K562 (cell line): ENCODE measurements at regions not wholly inside any gene's neighbourhood (a gene's known extent, or its start where the extent isn't known, plus 50 kb on each side); places are given as distances from the start of the nearest gene placed in this dataset.

Experiments used
- ATAC-seq: fragments of 200-7000 bp; cut with Tn5 transposase; 3 replicates; pipeline ENCODE4 v1.9.1; 2020; ENCODE audit warnings: moderate library complexity
- BruUV-seq: library from RNA; stranded (reverse); fragments of 400-500 nt; replicated peaks from 2 replicates; lab custom pipeline; 2021; lab: Mats Ljungman, UMichigan
- CTCF ChIA-PET: fragments of 300-600 bp; formaldehyde crosslinking; extraction: SDS; loops from one replicate; lab custom pipeline; 2021; ENCODE audit warnings: low intra/inter-chr PET ratio; lab: Yijun Ruan, JAX
- POLR2A ChIA-PET: fragments of 300-600, 350-650 bp; sonication (Branson Sonifier 250); formaldehyde crosslinking; extraction: SDS; loops from one replicate; lab custom pipeline; 2021; ENCODE audit warnings: antibody characterized with exemption, inconsistent platforms; lab: Yijun Ruan, JAX
- DNase-seq, 4 experiments: peaks; one replicate each; pipeline versions ENCODE4 v3.0.0 to v3.0.0-alpha.2; 2011 to 2018; ENCODE audit warnings: low spot score in 3 of 4, mixed read lengths in 3 of 4; ENCODE audit errors: extremely low read depth in 1 of 4
- FAIRE-seq: peaks from 2 replicates; lab custom pipeline; 2011; peaks lifted over from hg19 to GRCh38; lab: Jason Lieb, UNC
- H2AFZ ChIP-seq: 2 replicates; pipeline ENCODE4 v1.6.0; 2011; ENCODE audit warnings: low read depth, low read length, control low read depth, inconsistent platforms
- H3K27ac ChIP-seq: fragments of 200-600 bp; 3 replicates; pipeline ENCODE4 v1.8.0; 2011; ENCODE audit warnings: low read depth, mild to moderate bottlenecking, control low read depth, inconsistent platforms, low read length, moderate library complexity, mixed read lengths; ENCODE audit errors: extremely low read depth
- H3K27me3 ChIP-seq, 2 experiments: fragments of 300-600 bp in 1 of 2; 2 replicates in 1 of 2; 3 replicates in 1 of 2; pipeline versions ENCODE4 v1.6.0 to v1.8.0; 2011; ENCODE audit warnings: inconsistent platforms in 2 of 2, low read length in 2 of 2, mild to moderate bottlenecking in 1 of 2, mixed read lengths in 1 of 2, moderate library complexity in 1 of 2; ENCODE audit not compliant: control insufficient read depth in 2 of 2, insufficient read depth in 2 of 2
- H3K36me3 ChIP-seq: fragments of 300-600 bp; 3 replicates; pipeline ENCODE4 v1.8.0; 2011; ENCODE audit warnings: mild to moderate bottlenecking, low read length, inconsistent platforms; ENCODE audit not compliant: control insufficient read depth, insufficient read depth
- H3K4me1 ChIP-seq, 2 experiments: fragments of 200-600 bp in 1 of 2; replicated peaks in 1 of 2; 2 replicates in 1 of 2; 3 replicates in 1 of 2; pipeline versions ENCODE4 v1.5.1 to v1.8.0; 2011; ENCODE audit warnings: inconsistent platforms in 2 of 2, low read length in 2 of 2, mild to moderate bottlenecking in 1 of 2, mixed read lengths in 1 of 2, moderate library complexity in 1 of 2; ENCODE audit not compliant: control insufficient read depth in 2 of 2, insufficient read depth in 2 of 2
- H3K4me2 ChIP-seq: 2 replicates; pipeline ENCODE4 v1.6.1; 2011; ENCODE audit warnings: low read length, control low read depth, inconsistent platforms, mixed read lengths; ENCODE audit not compliant: insufficient read depth
- H3K4me3 ChIP-seq: fragments of 200-600 bp; sonication (generic), shearing (Covaris generic); 2 replicates; pipeline ENCODE4 v1.5.1; 2016; ENCODE audit warnings: control low read depth, inconsistent platforms
- H3K79me2 ChIP-seq: fragments of 200-600 bp; 3 replicates; pipeline ENCODE4 v1.8.0; 2011; ENCODE audit warnings: low read length, inconsistent platforms; ENCODE audit not compliant: control insufficient read depth, insufficient read depth
- H3K9ac ChIP-seq, 2 experiments: 2 replicates each; pipeline versions ENCODE4 v1.6.0 to v1.6.1; 2011; ENCODE audit warnings: low read depth in 2 of 2, low read length in 2 of 2, control low read depth in 1 of 2, inconsistent platforms in 1 of 2, mild to moderate bottlenecking in 1 of 2, mixed read lengths in 1 of 2; ENCODE audit not compliant: insufficient read depth in 1 of 2
- H3K9me1 ChIP-seq: one replicate; pipeline ENCODE4 v1.6.0; 2011; ENCODE audit warnings: inconsistent platforms, mild to moderate bottlenecking, low read length, moderate library complexity; ENCODE audit not compliant: control insufficient read depth, insufficient read depth
- H3K9me3 ChIP-seq: replicated peaks from 2 replicates; pipeline ENCODE4 v1.5.1; 2011; ENCODE audit warnings: low read depth, low read length, inconsistent platforms; ENCODE audit not compliant: control insufficient read depth, insufficient read depth
- H4K20me1 ChIP-seq: replicated peaks from 2 replicates; pipeline ENCODE4 v1.6.1; 2011; ENCODE audit warnings: low read length, inconsistent platforms, mixed read lengths; ENCODE audit not compliant: control insufficient read depth, insufficient read depth
- CBX3 ChIP-seq, 2 experiments: IDR thresholded peaks; 1 replicate in 1 of 2; 2 replicates in 1 of 2; pipeline ENCODE4 v1.6.1; 2012; ENCODE audit warnings: inconsistent platforms in 2 of 2, low read length in 2 of 2, borderline replicate concordance in 1 of 2, control low read depth in 1 of 2
- ILF3 ChIP-seq: fragments of 450-650 bp; IDR thresholded peaks from 2 replicates; pipeline ENCODE4 v1.6.1; 2018; ENCODE audit warnings: antibody characterized with exemption, mild to moderate bottlenecking, moderate library complexity, borderline replicate concordance
- MTF1 ChIP-seq: fragments of 250-450 bp; sonication (Bioruptor Pico); IDR thresholded peaks from 2 replicates; pipeline ENCODE4 v1.9.0; 2021; ENCODE audit warnings: moderate library complexity, mild to moderate bottlenecking, inconsistent platforms, borderline replicate concordance
- MYNN ChIP-seq, 2 experiments: sonication (generic); formaldehyde crosslinking in 1 of 2; IDR thresholded peaks; 2 replicates each; pipeline versions ENCODE4 v1.5.0 to v1.6.1; 2016 to 2020; ENCODE audit warnings: antibody characterized with exemption in 1 of 2, missing genetic modification reagents in 1 of 2
- NR4A1 ChIP-seq, 2 experiments: fragments of 250-450 bp in 1 of 2; fragments of 450-650 bp in 1 of 2; sonication (Bioruptor Pico) in 1 of 2; IDR thresholded peaks; 2 replicates each; pipeline versions ENCODE4 v1.4.0 to v1.6.1; 2016 to 2020; ENCODE audit warnings: mild to moderate bottlenecking in 2 of 2, missing compliant biosample characterization in 1 of 2, missing genetic modification characterization in 1 of 2, moderate library complexity in 1 of 2
- RUNX1 ChIP-seq: sonication (generic); IDR thresholded peaks from 2 replicates; pipeline ENCODE4 v1.6.1; 2016; ENCODE audit warnings: antibody characterized with exemption, low read depth
- SNIP1 ChIP-seq: fragments of 450-650 bp; IDR thresholded peaks from 2 replicates; pipeline ENCODE4 v1.7.1; 2017; ENCODE audit warnings: low read depth, mild to moderate bottlenecking
- ZBTB5 ChIP-seq: fragments of 450-650 bp; IDR thresholded peaks from 2 replicates; pipeline ENCODE4 v1.6.1; 2017; ENCODE audit warnings: antibody characterized with exemption
- ZNF551 ChIP-seq: fragments of 250-450 bp; sonication (Bioruptor Pico); IDR thresholded peaks from 2 replicates; pipeline ENCODE4 v1.5.0; 2021; ENCODE audit warnings: mild to moderate bottlenecking, moderate library complexity
- WGBS: fragments of 100-300 bp; shearing (Covaris generic); methylation state at CpG from one replicate; pipeline ENCODE4 v1.1.6; 2016; ENCODE audit warnings: low coverage, mixed read lengths; ENCODE audit not compliant: insufficient coverage; ENCODE audit errors: missing lambda C conversion rate; 5-methylcytosine and 5-hydroxymethylcytosine counted together
- in situ Hi-C: fragments of 300-500 bp; cut with MboI; formaldehyde crosslinking; loops from 4 replicates; pipeline ENCODE4 v1.15.0; 2018; ENCODE audit warnings: inconsistent platforms, mixed read lengths
- intact Hi-C: fragments of 100-400 bp; cut with micrococcal nuclease; formaldehyde crosslinking; loops from 2 replicates; pipeline ENCODE4 v1.14.2; 2022

GRCh38 chr13:59447031-59447430 is 716.7 kb downstream of the DIAPH3 start:
- ChIA-PET POLR2A (no interaction called here), CTCF (no interaction called here)
- Histone ChIP-seq H3K36me3 (no peaks in the 10 kb centered on the region), H3K27me3 (no peaks in the 10 kb centered on the region; a peak in 1 of 5 replicates), H2AFZ (no peak overlapping the region), H3K4me1 (no peaks in the 10 kb centered on the region), H3K9me1 (no peaks in the 10 kb centered on the region), H3K4me2 (no peak overlapping the region), H3K9me3 (no peaks in the 10 kb centered on the region), H3K9ac (no peak overlapping the region), H3K27ac (no peak overlapping the region), H3K79me2 (no peaks in the 10 kb centered on the region), H3K4me3 (no peak overlapping the region), H4K20me1 (no peaks in the 10 kb centered on the region)
- ATAC-seq (no peak), FAIRE-seq (no peak), DNase-seq (no peak)
- in situ Hi-C loops (no loop called here), intact Hi-C loops (no loop called here)
- no TSS peak for BruUV-seq
- TF ChIP-seq NR4A1 (CRISPR knock-in tag; IDR thresholded peaks at IDR 0.05) (no peak), NR4A1 (tag; IDR thresholded peaks at IDR 0.05) (no peak), CBX3 (IDR thresholded peaks at IDR 0.05; ENCODE audit: borderline replicate concordance in 1 of 2, low read length in 2 of 2) (no peak), ILF3 (no peak)

GRCh38 chr13:59447846-59448620 is 715.7 kb downstream of the DIAPH3 start:
- ATAC-seq (no peak), FAIRE-seq (no peak), DNase-seq (no peak)
- no peaks in the 10 kb centered on the region for H3K36me3 ChIP-seq
- 3% methylated on average over 5 of the region's 6 CpGs for WGBS
- intact Hi-C loops (no loop called here), in situ Hi-C loops (no loop called here)
- no peak overlapping the region for H3K27ac ChIP-seq
- no peak overlapping the region for H2AFZ ChIP-seq
- BruUV-seq, result no TSS peak
- ChIA-PET CTCF (no interaction called here), POLR2A (no interaction called here)
- H3K9me1 ChIP-seq, result no peaks in the 10 kb centered on the region
- no peaks in the 10 kb centered on the region; a peak in 2 of 5 replicates for H3K27me3 ChIP-seq
- H4K20me1 ChIP-seq, result no peaks in the 10 kb centered on the region
- H3K79me2 ChIP-seq, result no peaks in the 10 kb centered on the region
- no peak overlapping the region for H3K9ac ChIP-seq
- H3K4me3 ChIP-seq, result no peak overlapping the region
- no peak overlapping the region for H3K4me2 ChIP-seq
- H3K4me1 ChIP-seq, result no peaks in the 10 kb centered on the region
- H3K9me3 ChIP-seq, result no peaks in the 10 kb centered on the region
- TF ChIP-seq ZNF551 (CRISPR knock-in tag) (no peak), SNIP1 (no peak), ZBTB5 (no peak), MYNN (IDR thresholded peaks at IDR 0.05) (no peak), MYNN (CRISPR knock-in tag; IDR thresholded peaks at IDR 0.05) (no peak), MTF1 (CRISPR knock-in tag) (no peak), RUNX1 (no peak)
